Fibroblast of lung (primary cell): ENCODE measurements at regions not wholly inside any gene's neighbourhood (a gene's known extent, or its start where the extent isn't known, plus 50 kb on each side); places are given as distances from the start of the nearest gene placed in this dataset.

Experiments used
- EZH2 ChIP-seq: IDR thresholded peaks from 2 replicates; pipeline ENCODE4 v1.5.1; 2012; ENCODE audit warnings: low read length, control low read depth, mild to moderate bottlenecking; ENCODE audit errors: missing control alignments
- TF ChIP-seq, protein P1 (sequence below), 2 donors: IDR thresholded peaks in 1 of 2; conservative IDR thresholded peaks in 1 of 2; 1 replicate in 1 of 2; 2 replicates in 1 of 2; pipeline ENCODE4 v1.5.1; 2011 to 2012; ENCODE audit warnings: low read length in 2 of 2, control low read depth in 1 of 2, inconsistent platforms in 1 of 2, low read depth in 1 of 2, mild to moderate bottlenecking in 1 of 2

DNA sequence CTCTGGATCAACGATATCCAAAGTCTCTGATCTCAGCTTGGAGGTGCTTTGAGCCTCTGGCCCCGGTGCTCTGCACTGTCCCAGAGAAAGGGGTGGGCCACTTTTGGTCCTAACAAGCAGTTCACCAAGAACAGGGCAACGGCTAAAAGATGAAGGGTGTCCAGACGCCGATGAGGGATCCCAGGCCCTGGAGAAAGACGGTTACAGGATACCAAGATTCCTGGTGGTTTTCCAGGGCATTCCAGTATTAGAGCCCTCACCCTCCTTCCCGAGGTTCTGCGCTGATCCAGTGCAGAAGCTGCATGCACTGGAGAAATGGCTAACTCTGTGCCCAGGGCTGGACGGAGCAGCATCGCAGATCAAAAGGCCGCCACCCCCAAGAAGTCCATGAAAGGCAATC, 149.9 kb upstream of the IRF2BP2 start:
- TF ChIP-seq, protein P1, sequence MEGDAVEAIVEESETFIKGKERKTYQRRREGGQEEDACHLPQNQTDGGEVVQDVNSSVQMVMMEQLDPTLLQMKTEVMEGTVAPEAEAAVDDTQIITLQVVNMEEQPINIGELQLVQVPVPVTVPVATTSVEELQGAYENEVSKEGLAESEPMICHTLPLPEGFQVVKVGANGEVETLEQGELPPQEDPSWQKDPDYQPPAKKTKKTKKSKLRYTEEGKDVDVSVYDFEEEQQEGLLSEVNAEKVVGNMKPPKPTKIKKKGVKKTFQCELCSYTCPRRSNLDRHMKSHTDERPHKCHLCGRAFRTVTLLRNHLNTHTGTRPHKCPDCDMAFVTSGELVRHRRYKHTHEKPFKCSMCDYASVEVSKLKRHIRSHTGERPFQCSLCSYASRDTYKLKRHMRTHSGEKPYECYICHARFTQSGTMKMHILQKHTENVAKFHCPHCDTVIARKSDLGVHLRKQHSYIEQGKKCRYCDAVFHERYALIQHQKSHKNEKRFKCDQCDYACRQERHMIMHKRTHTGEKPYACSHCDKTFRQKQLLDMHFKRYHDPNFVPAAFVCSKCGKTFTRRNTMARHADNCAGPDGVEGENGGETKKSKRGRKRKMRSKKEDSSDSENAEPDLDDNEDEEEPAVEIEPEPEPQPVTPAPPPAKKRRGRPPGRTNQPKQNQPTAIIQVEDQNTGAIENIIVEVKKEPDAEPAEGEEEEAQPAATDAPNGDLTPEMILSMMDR (conservative IDR thresholded peaks at IDR 0.05 in 1 of 2, IDR thresholded peaks at IDR 0.05 in 1 of 2; ENCODE audit: low read depth in 1 of 2, low read length in 2 of 2), result no peak
- no peak for TF ChIP-seq EZH2
